Rectal smooth muscle tissue (tissue), 1 donor: ENCODE measurements at regions not wholly inside any gene's neighbourhood (a gene's known extent, or its start where the extent isn't known, plus 50 kb on each side); places are given as distances from the start of the nearest gene placed in this dataset.

Experiments used
- H3K27ac ChIP-seq: one replicate; pipeline ENCODE4 v1.7.0; 2013; ENCODE audit warnings: low read depth, low read length, inconsistent platforms
- H3K27me3 ChIP-seq: one replicate; pipeline ENCODE4 v1.7.0; 2013; ENCODE audit warnings: low read length; ENCODE audit not compliant: control insufficient read depth, insufficient read depth
- H3K36me3 ChIP-seq: one replicate; pipeline ENCODE4 v1.7.0; 2013; ENCODE audit warnings: low read length; ENCODE audit not compliant: control insufficient read depth, insufficient read depth
- H3K4me1 ChIP-seq: one replicate; pipeline ENCODE4 v1.7.0; 2013; ENCODE audit warnings: low read length; ENCODE audit not compliant: control insufficient read depth, insufficient read depth
- H3K4me3 ChIP-seq: one replicate; pipeline ENCODE4 v1.7.0; 2013; ENCODE audit warnings: low read length
- H3K9ac ChIP-seq: one replicate; pipeline ENCODE4 v1.7.0; 2013; ENCODE audit warnings: low read length

DNA sequence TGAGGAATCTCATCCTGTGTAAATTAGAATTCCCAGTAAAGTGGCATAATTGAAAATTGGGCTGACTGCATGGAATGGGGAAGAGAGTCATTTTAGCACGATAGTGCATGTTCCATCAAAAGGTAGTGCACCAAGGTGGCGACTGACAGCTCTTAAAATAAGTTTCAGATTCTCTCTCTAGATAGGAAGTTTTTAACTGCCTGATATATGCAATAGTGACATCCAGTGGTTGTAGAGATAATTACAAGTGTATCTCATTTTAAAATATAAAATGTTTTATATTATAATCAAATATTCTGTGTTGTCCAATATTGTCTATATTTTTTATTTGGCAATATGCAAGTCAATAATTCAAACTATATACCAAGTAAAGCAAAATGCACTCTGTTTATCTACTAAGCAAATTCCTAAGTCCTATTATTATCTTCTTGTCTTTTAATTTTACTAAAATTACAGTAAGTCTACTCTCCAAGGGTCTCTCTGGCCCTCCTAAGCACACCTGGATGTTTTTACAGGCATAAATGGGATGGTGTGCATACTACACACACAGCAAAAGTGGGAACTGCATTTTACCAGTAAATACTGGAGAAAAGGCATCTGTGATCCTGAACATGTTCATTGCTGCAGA, 397.7 kb upstream of the HNRNPA3 start:
- no peak overlapping the region for H3K4me3 ChIP-seq
- H3K4me1 ChIP-seq: no peaks in the 10 kb centered on the region
- no peak overlapping the region for H3K27ac ChIP-seq
- H3K9ac ChIP-seq: no peak overlapping the region
- no peaks in the 10 kb centered on the region for H3K27me3 ChIP-seq
- no peaks in the 10 kb centered on the region for H3K36me3 ChIP-seq

DNA sequence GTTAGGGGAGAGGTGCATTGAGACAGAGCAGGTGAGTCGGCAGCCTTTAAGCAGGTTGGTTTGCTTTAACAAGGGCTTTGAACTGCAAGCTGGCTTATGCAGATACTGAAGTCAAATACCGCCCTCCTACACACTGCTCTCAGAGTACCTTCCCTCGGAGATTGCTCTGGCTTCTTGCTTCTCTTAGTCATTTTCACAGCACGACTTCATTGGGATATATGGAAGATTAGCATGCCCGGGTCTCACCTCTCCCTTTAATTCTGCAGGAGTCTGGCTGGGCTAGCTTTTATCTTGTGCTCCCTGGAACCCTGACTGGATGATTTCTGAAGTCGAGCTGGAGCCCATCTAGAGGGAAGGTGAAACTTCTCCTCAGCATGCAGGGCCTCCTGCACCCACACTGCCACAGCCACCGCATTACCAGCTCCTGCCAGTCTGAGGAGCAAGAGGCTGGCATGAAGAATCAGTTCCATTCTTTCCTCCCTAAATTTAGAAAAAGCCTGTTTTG, 395.5 kb upstream of the HNRNPA3 start:
- no peaks in the 10 kb centered on the region for H3K27me3 ChIP-seq
- H3K27ac ChIP-seq: no peak overlapping the region
- no peaks in the 10 kb centered on the region for H3K36me3 ChIP-seq
- no peak overlapping the region for H3K9ac ChIP-seq
- H3K4me1 ChIP-seq: no peaks in the 10 kb centered on the region
- no peak overlapping the region for H3K4me3 ChIP-seq

DNA sequence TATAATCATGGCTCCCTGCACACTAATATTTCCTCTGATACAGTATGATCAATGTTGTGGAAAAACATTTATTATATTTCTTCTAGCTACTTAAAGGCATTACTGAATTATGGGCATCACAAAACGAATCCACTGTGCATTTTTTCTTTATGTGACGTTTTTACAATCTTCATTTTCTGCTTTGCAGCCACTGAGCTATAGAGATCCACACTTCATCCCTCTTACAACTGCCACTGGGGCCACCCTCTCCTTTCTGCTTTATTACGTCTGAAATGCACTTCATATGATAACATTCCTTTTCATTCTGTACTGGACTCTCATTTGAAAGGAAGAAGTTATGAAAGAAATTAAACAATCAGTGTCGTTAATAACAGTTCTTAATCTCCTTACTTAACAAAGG, 394.5 kb upstream of the HNRNPA3 start:
- no peak overlapping the region for H3K9ac ChIP-seq
- H3K4me1 ChIP-seq: no peaks in the 10 kb centered on the region
- no peak overlapping the region for H3K4me3 ChIP-seq
- H3K36me3 ChIP-seq: no peaks in the 10 kb centered on the region
- H3K27ac ChIP-seq: no peak overlapping the region
- no peaks in the 10 kb centered on the region for H3K27me3 ChIP-seq

DNA sequence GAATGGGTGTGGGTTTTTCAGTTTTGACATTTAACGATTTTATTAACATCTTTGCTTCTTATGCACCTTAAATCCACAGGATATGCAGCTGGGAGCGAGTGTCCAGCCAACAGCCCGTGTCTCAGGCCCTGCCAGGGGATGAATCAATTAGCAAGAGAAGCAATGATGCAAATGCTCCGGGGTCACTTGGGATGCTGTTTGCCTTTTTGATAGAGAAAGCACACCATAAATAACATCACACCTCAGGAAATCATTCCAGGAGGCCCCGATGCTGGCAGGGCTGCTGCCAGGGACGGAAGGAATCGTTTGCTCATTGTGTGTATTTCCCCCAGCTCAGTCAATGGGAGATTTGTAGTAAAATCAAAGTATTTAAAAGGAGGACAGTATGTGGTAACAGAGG, 394.0 kb upstream of the HNRNPA3 start:
- H3K4me3 ChIP-seq: no peak overlapping the region
- no peak overlapping the region for H3K9ac ChIP-seq
- no peak overlapping the region for H3K27ac ChIP-seq
- no peaks in the 10 kb centered on the region for H3K4me1 ChIP-seq
- H3K27me3 ChIP-seq: no peaks in the 10 kb centered on the region
- H3K36me3 ChIP-seq: no peaks in the 10 kb centered on the region

DNA sequence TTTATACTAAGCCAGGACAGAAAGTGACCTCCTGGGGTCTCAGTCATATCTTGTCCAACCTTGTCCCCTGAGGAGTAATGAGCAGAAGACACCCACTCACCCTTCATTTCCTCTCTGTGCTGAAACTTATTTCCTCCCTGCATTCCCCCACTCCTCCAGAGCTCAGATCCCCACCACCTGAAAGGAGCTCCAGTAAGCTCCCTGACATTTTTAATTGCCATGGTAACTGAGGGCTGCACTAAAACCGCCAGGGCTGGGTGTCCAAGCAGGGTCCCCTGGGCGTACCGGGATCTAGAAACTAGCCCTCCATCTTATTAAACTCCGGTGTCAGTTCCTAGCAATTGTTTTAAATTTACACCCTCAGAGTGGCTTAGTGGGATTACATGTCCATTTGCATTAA, 393.3 kb upstream of the HNRNPA3 start:
- no peak overlapping the region for H3K9ac ChIP-seq
- H3K4me3 ChIP-seq: no peak overlapping the region

DNA sequence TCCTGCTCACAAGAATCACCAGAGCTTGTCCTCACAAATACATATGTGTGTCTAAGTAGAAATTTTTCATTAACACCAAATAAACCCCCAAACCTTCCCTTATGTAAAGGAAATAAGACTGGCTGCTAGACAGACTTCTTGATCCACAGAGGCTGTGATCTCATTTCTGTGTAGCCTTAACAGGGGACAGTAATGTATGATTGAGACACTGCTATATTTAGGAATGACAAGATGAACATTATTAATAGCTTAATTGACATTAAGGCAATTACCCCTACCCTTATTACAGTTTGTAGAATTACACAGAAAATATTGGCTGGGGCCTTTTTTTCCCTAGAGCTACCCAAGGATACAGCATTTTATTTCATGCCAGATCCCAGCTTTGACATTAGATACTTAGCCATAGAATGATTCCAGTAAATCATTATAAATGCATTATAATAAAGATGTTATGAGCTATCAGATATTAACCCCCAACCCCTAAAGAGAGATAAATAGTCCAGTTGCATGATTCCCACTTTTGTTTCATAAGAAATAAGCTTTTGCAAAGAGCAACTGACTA, 392.1 kb upstream of the HNRNPA3 start:
- Histone ChIP-seq H3K9ac (no peak overlapping the region), H3K36me3 (no peaks in the 10 kb centered on the region), H3K4me1 (no peaks in the 10 kb centered on the region), H3K27ac (no peak overlapping the region), H3K27me3 (no peaks in the 10 kb centered on the region), H3K4me3 (no peak overlapping the region)

More for the DNA sequence above, 393.3 kb upstream of the HNRNPA3 start:
- H3K27ac ChIP-seq: no peak overlapping the region
- H3K36me3 ChIP-seq: no peaks in the 10 kb centered on the region
- H3K27me3 ChIP-seq: no peaks in the 10 kb centered on the region
- H3K4me1 ChIP-seq: no peaks in the 10 kb centered on the region

DNA sequence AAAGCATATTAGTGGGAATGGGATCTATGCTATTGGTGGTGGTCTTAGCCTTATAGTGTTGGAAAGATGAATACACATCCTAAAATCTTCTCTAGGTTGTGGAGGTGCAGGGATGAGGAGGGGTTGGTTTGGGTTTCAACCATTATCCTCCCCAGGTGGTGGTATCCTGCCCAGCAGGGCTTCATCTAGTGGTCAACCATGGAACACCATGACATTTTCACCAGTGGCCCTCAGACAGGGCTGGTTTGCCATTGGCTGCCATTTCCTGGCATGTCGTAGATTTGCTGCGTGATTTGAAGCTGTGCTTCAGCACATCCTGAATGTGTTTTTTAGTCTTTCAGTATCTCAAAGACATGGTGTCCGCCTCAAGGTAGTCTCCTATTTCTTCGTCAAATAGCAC, 391.2 kb upstream of the HNRNPA3 start:
- H3K27me3 ChIP-seq: no peaks in the 10 kb centered on the region
- no peak overlapping the region for H3K27ac ChIP-seq
- no peak overlapping the region for H3K9ac ChIP-seq
- H3K36me3 ChIP-seq: no peaks in the 10 kb centered on the region
- no peak overlapping the region for H3K4me3 ChIP-seq
- H3K4me1 ChIP-seq: no peaks in the 10 kb centered on the region

DNA sequence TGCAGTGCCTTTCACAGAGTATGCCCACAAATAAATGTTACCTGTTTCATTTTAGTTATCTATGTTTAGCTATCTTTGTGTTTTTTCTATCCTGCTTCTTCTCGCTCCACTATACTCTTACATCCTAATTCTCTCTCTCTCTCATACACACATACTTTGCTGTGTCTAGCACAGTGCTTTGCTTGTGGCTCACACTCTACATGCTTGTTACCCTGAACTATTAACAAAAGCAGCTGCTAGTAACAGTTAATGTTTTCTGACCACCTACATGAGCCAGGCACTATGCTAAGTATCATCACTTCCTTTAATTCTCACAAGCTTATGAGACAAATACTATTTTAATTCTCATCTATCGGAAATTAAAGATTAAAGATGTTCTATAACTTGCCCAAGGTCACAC, 390.5 kb upstream of the HNRNPA3 start:
- no peaks in the 10 kb centered on the region for H3K27me3 ChIP-seq
- no peaks in the 10 kb centered on the region for H3K36me3 ChIP-seq
- H3K9ac ChIP-seq: no peak overlapping the region
- no peaks in the 10 kb centered on the region for H3K4me1 ChIP-seq
- no peak overlapping the region for H3K27ac ChIP-seq
- H3K4me3 ChIP-seq: no peak overlapping the region

DNA sequence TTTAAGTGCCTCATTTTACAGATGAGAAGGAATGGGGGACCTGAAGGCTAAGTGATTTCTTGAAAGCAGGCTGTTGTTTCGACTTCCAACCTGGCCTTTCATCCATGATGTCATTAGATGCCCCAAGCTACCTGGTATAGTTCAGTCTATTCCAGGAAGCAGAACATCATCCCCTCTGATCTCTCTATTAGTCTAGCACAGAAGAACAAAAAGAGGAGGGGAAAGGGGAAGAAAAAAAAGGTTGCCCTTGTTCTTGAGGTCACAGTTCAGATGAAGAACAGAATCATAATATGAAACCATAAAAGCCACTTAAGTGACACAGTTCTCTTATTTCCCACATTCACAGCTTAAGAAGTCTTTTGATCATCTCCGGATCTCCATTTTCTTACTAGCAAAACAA, 386.2 kb upstream of the HNRNPA3 start:
- Histone ChIP-seq H3K27me3 (no peaks in the 10 kb centered on the region), H3K36me3 (no peaks in the 10 kb centered on the region), H3K4me3 (no peak overlapping the region), H3K4me1 (peaks cover 2% of the 10 kb centered on the region), H3K27ac (no peak overlapping the region), H3K9ac (no peak overlapping the region)

DNA sequence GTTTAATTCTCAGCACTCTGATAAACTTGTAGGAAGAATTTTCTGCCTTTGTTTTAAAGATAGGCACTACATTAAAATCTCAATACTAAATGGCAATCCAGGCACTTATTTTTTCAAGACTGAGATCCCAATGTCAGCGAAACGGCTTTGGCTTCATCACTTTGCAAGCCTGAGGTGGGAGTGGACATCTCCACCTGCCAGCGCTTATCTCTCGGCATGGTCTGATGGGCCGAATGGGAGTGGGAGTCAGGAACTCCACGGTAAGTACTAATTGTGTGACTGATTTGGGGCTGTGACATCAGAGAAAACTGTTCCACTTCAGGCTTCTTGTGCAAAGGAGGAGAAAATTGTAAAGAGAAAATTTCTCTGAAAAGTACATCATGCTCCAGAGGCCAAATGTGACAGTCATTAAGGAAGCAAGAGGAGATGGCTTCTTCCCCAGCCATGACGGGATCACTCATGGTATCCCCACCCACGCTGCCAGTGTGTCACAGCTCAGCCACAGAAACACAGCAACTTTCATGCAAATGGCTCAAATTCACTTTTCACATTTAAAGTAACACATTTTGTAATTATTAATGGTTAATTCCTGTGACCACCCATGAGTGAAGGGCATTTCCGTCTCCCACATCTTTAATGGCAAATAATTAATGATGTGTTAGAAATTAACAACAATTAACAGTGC, 385.5 kb upstream of the HNRNPA3 start:
- H3K4me1 ChIP-seq: peaks cover 2% of the 10 kb centered on the region
- H3K36me3 ChIP-seq: no peaks in the 10 kb centered on the region
- no peak overlapping the region for H3K9ac ChIP-seq
- no peaks in the 10 kb centered on the region for H3K27me3 ChIP-seq
- H3K4me3 ChIP-seq: no peak overlapping the region
- no peak overlapping the region for H3K27ac ChIP-seq

DNA sequence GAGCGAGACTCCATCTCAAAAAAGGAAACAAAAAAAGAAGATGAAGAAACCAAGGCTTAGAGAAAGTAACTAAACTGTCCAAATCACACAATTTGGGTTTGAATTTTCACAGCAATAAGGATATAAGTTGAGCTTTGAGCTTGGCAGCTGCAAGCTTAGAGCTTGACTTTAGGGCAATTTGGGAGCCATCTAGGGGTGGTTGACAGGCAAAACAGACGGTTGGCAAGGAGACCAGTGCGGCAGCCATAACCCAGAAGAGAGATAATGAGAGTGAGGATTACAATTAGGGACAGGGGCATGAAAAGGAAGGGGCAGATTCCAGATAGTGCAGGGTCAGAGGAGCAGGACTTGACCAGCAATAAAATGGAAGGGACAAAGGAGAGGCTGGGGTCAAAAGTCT, 382.2 kb upstream of the HNRNPA3 start:
- Histone ChIP-seq H3K27me3 (no peaks in the 10 kb centered on the region), H3K4me1 (peaks cover 2% of the 10 kb centered on the region), H3K27ac (no peak overlapping the region), H3K36me3 (no peaks in the 10 kb centered on the region), H3K9ac (no peak overlapping the region), H3K4me3 (no peak overlapping the region)

DNA sequence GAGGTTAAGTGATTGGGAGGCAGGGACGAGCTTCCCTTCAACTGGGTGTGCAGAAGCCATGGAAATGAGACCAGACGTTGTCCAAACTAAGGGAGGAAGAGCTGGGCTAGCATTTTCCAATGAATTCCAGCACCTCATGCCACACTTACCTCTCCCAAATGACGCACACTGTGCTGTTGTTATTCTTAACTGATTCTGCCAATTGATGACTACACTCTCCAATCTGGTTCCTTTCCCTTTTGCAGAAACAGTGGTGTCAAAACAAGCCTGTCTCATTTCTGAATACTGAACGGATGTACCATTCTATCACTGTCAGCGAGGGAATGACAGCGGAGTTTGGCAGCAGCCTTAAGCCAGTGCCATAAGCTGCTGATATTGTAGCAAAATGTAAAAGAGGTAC, 380.5 kb upstream of the HNRNPA3 start:
- H3K27ac ChIP-seq: no peak overlapping the region

DNA sequence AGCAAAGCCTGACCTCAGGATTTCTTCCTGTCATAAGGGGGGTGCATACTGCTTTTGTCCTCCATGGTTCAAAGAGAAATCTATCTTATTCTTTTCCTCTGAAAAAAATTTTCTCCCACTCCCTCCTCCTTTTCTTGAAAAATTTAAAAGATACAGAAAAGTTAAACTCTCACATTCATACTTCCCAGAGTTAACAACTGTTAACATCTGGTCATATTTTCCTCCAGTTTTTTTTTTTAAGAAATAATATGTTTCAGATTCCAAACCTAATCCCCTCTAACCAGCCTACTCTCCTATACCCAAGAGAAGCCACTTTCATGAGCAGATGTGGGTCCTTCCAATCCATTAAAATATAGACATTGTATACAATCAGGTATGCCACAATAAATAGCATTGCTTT, 378.9 kb upstream of the HNRNPA3 start:
- Histone ChIP-seq H3K4me3 (no peak overlapping the region), H3K9ac (no peak overlapping the region), H3K27ac (no peak overlapping the region), H3K36me3 (no peaks in the 10 kb centered on the region), H3K27me3 (no peaks in the 10 kb centered on the region), H3K4me1 (peaks cover 2% of the 10 kb centered on the region)

More for the DNA sequence above, 380.5 kb upstream of the HNRNPA3 start:
- Histone ChIP-seq H3K36me3 (no peaks in the 10 kb centered on the region), H3K9ac (no peak overlapping the region), H3K27me3 (no peaks in the 10 kb centered on the region), H3K4me3 (no peak overlapping the region), H3K4me1 (peaks cover 2% of the 10 kb centered on the region)
